ENCODE measurements at regions not wholly inside any gene's neighbourhood (a gene's known extent, or its start where the extent isn't known, plus 50 kb on each side); places are given as distances from the start of the nearest gene placed in this dataset.

DNA sequence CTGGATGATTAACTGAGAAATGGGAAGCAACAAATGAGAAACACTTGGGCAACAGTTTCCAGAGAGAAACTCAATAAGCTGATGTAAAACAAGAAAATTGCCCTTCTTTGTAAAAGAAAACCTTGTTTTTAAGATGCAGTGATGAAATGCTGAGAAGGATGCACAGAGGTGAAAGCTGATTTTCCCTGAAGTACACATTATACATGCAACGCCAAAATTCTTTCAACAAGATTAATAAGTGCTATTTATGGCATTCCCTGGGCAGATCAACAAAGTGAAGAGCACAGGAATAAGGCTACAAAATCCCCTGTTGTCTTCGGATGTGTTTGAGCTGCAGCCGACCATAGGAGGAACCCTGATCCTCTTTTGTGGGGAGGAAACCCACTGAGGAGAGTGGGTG is 208.0 kb upstream of the ANKH start:
- TF ChIP-seq CTCF (IDR thresholded peaks at IDR 0.05) (no peak), POLR2A (IDR thresholded peaks at IDR 0.05) (no peak)
